GM18861 (cell line): ENCODE measurements at regions not wholly inside any gene's neighbourhood (a gene's known extent, or its start where the extent isn't known, plus 50 kb on each side); places are given as distances from the start of the nearest gene placed in this dataset.

Experiments used
- ATAC-seq: cut with Tn5 transposase; IDR thresholded peaks from one replicate; pipeline ENCODE4 v1.9.1; 2021; ENCODE audit not compliant: unreplicated experiment

DNA sequence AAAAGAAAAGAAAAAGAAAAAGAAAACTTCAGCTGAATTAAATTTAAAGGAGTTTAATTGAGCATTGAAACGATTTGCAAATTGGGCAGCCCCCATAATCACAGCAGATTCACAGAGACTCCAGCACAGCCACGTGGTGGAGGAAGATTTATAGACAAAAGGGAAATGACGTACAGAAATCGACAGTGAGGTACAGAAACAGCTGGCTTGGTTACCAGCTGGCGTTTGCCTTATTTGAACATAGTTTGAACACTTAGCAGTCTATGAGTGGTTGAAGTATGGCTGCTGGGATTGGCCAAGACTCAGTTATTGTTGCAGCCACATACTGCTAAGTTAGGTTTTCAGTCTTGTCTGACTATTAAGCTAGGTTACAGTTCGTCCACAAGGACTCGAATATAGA lies 312.2 kb upstream of the SLC14A2 start:
- no peak for ATAC-seq

DNA sequence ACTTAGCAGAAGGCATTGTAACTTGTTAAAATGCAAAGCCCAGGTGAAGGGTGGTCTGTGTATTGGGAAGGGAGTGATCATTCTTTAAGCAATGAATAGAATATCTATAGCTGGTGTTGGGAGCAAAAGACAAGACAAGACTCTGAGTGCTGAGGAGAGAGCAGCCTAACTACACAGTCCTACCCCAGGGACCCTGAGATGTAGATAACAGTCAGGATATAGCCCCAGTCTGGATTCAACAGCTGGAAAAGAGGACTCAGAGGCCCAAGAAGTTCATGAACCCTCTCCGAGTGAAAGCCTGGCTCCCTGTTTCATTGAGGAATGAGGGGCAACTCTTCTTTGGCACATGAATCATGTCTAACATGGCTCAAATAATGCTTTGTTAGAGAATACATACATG lies 310.7 kb upstream of the SLC14A2 start:
- ATAC-seq = no peak

DNA sequence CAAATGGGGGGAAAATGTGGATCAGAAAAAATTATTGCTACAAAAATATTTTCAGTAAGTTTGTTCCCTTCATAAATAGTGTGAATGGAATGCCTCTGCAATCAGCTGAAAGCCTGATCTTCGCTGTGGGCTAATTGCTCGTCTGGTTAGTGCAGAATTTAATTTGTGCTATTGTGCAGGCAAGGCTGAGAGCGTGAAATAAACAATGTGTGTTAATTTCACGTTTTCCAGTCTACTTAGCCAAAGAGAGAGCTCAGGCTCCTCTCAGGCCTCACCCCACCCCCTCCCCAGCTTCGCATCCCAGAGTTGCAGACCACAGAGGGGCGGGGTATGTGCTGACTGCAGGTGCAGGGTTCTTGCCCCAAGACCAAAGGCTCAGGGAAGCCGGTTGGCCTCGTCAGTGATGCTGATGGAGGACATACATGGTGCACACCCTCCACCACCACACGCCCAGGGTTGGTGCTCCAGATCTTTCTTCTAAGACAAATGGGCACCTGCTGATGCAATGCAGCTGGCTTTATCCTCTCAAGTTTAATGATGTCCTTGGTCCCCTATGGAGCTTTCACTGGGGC lies 302.6 kb upstream of the SLC14A2 start:
- ATAC-seq = no peak

DNA sequence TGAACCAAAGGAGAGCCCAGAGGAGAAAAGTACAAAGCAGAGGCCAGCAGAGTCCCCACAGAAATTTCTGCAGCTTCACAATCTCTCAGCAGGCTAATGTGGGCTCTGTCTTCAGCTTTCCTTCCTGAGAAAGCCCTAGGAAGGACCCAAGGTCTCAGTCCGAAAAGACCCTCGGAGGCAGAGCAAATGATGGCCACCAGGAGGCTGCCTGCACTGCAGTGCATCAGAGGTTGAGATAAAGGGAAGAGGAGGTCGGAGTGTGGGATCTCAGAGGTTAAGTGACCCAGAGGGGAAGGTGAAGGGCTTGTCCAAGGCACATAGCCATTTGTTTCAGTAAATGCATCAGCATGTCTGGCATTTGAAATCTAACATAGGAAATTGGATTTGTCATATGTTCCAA lies 299.1 kb upstream of the SLC14A2 start:
- ATAC-seq = no peak

DNA sequence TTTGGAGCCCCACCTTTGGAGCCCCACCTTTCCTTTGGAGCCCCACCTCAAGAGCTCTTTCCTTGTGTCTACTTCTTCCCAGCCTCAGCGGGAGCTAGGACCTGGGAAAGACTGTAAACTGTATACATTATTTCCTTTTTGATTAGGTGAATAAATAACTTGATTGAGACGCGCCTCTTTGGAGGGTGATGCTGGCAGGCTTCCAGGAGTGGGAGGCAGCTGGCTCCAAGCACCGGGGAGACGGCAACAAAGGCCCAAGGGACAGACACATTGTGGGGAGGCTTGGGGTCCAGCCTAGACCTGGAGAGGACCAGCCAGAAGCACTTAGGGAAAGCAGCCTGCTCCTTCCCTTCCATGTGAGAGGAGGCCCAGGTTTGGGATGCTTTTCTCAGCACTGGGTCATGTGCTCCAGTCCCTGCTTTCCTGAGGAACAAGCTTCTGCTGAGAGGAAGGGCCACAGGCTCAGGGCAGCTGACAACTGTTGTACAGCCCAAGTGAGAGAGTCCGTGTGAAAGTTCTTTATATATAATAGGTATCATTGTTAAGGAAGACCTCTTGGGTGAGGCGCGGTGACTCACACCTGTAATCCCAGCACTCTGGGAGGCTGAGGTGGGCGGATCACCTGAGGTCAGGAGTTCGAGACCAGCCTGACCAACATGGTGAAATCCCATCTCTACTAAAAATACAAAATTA lies 297.2 kb upstream of the SLC14A2 start:
- no peak for ATAC-seq

DNA sequence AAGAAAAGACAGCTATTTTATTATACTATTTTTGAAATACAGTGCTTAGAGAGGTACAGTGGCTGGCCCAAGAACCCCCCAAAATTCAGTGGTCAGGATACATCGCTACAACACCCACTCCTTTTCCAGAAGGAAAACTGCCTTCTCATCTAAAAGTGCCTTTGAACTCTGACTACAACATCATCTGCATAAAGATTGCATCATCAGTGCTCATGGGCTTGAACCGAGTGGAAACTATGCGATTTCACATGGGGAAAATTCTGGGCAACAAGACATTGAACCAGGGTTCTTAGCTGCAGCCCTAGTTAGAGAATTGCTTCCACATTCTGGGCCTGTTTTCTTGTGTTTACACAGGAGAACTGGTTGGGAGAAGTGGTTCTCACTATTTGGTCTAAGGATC lies 294.6 kb upstream of the SLC14A2 start:
- no peak for ATAC-seq

DNA sequence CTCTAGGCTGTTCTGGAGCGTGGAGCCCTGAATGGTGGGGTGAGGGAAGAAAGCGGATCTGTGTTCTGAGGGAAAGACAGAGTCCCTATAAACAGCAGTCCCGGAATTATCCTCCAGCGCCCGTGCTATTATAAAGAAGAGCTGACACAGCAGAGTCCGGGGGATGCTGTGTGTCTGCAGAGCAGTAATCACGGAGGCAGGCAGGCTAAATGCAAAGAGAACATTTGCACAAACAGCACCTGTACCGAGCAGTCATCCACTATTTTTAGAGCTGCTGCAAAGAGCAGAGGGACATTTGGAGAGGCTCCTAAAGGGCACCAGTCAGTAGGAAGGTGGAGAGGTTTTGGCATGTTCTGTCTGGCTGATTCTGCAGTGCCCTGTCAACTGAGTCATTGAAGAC lies 293.8 kb upstream of the SLC14A2 start:
- ATAC-seq = no peak

DNA sequence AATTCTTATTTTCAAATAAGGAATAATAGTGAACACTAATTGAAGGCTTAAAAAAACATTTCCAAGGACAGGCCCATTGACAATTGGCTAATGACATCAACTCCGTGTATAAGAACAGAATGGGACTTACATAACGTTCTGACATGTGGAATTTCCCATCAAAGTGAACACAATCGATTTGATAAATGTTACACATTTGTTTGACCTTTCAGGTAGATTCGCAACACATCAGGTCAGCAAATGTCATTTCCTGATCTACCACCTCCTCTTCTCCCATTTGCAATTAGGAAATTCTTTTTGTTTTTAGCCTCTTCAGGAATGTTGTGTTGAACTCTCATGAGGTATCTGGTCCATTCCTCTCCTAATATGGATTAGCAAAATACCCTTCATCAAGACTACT lies 292.9 kb upstream of the SLC14A2 start:
- ATAC-seq = no peak

DNA sequence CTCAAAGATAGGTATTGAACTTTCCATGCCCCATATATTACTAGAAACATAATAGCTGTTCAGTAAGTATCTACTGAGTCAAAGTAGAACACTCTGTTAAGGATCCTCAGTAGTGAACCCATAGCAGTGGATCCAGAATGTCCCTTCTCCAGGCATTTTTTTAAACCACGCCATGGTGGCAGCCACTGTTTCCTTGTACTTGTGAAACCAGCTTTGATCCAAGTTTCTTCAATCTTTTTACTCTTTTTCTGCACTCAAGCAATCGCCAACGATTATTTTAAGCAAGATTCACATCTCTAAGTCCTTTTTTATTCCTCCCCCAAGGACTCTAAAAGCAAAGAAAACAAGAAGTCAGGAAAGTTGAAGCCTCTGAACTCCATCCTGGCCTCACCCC lies 291.2 kb upstream of the SLC14A2 start:
- no peak for ATAC-seq

DNA sequence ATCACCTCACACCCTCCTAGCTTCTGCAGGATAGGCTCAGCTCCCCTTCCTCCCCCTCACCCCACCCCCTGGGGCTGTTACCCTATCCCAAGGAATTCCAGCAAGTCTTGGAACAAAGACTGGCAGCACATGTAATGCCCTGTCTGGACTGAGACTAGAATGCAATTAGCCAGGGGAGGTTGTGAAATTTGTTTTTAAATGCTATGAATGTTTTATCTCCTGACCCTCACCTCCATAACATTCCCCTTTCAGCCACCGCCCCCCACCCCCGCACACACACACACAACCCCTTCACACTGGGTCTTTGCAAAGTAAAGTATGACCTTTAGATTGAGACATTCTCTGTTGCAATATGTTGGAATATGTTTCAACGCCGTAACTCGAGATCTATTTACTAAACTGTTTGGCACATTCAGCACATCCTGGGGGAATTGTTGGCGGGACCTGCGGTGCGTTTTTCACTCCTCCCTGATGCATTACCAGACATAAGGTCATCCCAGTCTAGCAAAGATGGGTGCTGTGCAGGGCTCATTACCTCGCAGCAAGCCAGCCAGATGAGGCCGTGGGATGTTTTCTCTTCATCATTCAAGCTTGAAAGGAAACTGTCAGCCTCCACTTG lies 290.7 kb upstream of the SLC14A2 start:
- ATAC-seq = no peak

DNA sequence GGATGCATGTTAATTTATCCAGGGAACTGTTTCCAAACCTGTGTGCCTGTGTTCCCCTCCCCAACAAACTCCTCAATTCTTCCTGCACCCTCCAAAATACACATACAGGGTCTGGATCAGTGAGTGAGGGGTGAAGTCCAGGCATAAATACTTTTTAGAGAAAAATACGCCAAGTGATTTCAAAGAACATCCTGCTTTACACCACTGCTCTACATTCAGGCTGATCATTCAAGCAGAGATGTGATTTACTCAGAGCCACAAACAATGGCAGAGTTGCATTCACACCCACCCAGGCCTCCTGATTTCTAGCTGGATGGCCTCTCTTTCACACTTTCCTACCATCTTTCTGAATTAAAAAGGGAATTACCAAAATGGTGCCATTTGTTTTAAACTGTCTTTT lies 289.5 kb upstream of the SLC14A2 start:
- ATAC-seq = no peak

DNA sequence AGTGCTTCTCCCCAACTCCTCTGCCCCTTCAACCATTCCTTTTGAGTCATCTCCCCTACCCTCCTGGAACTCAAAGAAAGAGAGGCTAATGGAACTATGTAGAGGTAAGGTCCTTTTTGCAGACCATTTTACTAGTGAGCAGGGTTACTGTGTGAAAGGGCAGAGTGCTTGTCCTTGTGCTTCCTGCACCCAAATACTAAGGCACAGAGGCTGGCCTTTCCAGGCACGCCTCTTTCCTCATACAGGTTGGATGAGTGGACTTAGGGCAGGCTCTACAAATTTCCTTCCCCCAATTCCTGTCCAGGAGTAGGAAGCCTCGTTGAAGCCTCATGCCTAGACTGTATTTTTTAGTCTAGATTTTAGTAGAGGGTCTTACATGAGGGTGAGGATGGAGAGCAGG lies 288.8 kb upstream of the SLC14A2 start:
- no peak for ATAC-seq

DNA sequence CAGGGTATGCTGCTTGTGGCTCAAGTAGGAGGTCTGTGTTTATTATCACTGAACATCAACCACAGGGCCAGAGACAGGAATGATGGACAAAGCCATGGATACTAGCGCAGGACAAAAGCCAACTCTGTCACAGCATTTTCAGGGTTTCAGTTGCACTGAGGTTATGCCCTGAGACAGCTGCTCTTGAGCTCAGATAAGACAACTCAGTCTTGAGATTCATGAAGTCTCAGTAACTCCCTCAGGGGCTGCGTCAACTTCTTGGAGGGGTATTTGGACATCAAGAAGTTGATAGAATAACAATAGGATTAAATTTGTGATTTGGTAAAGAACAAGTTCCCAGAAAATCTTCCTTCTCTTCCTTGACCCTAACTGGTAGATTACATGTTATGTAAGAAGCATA lies 287.0 kb upstream of the SLC14A2 start:
- no peak for ATAC-seq

DNA sequence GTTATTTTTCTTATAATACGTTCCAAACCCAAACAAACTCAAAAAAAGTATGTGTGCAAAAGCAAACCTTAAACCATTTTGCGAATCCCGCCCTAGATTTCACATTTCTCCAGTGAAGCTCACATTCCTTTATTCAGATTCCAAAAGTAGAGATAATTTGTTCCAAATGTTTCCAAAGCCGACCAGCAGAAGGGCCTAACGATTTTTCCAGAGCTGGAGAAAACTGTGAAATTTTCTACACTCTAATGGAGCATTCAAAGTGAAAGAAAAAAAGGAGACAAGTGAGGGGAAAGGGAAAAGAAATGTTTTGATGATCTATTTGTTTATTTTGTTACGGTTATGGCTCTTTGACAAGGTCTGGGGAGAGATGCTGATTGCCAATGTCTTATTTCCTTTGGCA lies 286.5 kb upstream of the SLC14A2 start:
- ATAC-seq = no peak

DNA sequence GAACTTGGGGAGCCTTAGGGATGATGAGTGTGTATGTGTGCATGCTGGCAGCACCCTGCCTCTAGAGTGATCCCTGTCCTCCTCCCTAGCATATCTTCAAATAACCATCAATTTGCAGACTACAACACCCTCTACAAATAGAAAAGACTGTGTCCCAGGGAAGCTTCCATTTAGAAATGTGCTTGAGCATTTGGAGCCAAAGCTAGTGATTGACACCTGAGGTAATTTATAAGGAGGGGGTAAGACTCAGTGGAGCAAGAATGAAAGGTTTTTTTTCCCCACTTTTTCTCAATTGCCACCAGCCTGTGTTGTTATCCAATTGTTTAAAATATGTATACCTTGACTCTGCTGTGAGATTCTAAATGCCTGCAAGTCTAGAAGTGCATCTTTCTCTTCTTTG lies 286.0 kb upstream of the SLC14A2 start:
- no peak for ATAC-seq

DNA sequence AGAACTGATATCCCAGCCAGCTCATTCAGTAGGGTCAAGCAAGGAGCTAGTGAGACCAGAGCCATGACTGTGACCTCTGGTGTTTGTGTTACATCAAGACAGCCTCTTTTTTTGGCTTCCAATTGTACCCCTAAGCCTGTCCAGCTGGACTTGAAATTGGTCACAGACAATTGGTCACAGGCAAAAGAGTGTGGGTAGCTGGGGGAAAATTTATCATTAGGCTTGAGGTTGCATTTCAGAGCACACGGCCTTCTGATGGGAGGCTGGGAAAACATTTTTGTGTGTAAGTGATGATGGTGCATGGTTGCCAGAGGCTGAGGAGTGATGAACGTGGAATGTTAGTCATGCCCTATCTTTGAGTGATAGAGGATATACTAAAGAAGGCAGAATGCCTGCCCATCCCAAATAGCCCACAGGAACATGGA lies 285.1 kb upstream of the SLC14A2 start:
- no peak for ATAC-seq

DNA sequence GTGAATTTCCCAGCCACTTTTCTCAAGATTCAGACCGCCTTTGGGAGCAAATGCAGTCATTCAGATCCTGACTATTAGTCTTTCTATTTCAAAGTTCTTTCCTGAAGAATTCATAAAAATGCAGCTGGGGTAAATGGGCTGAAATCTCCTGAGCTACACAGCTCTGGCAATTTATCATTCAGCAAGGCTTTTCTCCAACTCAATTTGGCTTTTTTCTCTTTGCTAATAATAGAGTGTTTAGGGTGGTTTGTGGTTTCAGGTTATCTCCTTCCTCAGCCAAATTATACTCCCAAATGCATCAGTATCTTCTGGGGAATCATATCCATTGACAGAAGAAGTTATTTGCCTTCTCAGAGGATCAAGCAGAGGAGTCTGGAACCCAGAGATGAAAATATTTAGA lies 282.4 kb upstream of the SLC14A2 start:
- no peak for ATAC-seq

DNA sequence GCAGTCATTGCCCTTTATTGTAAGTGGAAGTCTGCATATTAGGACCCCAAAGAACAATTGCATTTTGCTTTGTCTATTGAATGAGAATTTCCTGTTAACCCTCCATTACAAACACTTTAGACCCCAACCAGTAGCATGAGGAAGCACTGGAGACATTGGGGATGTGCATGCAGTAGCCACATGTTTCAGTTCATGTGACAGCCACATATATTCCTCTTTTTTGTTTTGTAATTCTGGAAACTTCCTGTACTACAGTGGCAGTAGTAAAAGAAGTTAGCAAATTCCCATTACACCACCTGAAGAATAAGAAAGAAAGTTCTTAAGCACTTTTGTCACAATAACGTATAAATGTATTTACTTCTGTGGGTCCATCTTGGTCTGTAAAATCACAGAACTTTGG lies 281.1 kb upstream of the SLC14A2 start:
- no peak for ATAC-seq

DNA sequence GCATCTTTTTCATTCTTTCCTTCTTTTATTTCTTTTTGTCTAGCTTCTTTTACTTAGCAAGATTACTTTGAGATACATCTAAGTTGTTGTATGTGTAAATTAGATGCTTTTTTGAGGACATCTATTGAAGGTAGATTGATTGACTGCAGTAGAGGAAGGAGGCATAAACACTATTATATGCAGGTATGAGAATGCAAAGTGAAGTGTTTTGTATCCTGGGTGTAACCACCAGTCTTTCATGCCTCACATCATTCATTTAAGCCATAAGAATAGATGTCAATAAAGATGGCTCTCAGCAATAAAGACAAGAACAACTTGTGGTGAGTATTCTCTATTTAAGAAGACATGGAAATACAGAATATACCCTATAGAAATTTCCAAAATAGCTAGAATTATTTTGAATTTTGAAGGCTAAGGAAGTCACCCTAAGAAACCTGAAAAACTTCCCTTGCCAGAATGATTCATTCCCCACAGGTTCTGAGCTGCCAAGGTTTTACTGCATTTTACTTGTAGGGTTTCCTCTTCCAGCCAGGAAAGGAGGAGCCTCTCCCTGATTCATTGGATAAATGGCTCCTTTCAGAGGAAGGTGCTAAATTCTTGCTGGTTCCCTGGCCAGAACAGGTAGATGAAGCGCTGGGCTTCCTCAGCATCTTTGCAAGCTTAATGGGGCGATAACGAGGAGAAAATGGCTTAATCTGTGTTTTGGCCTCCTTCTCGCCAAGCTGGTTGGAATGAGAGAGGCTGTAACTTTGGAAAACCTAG lies 279.8 kb upstream of the SLC14A2 start:
- no peak for ATAC-seq

DNA sequence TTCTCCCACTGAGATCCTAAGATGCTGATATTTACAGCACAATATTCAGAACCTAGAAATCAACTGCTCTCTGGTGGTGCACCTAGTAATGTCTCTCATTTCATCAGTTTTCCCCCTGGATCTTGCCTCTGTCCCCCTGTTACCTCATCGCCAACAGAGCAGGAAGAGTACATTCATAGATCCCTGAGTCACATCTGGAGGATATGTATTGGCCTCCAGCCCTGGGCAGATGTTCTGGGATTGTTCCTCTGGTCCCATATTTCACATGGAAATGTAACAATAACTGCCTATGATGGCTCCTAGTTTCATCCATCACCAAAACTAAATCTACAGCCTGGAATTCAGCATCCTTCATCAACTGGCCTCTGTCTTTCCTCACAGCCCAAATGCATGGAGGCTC lies 278.8 kb upstream of the SLC14A2 start:
- no peak for ATAC-seq

DNA sequence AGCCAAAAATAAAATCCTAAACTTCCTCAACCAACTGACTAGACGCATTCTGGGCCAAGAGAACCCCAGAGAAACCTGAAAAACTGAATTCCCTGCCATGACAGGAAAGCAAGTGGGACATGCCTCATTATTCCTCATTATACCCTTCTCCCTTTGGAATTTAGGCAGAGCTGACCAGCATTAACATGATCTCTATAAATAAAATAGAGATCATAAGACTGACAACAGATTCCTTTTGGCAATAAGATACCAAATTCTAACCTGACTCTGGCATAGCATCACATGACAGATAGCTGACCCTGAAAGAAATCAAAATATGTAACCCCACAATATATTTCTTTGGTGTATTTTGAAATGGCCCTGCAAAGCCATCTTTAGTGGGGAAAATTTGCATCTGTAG lies 277.8 kb upstream of the SLC14A2 start:
- no peak for ATAC-seq
